ENCODE measurements at regions not wholly inside any gene's neighbourhood (a gene's known extent, or its start where the extent isn't known, plus 50 kb on each side); places are given as distances from the start of the nearest gene placed in this dataset.

DNA sequence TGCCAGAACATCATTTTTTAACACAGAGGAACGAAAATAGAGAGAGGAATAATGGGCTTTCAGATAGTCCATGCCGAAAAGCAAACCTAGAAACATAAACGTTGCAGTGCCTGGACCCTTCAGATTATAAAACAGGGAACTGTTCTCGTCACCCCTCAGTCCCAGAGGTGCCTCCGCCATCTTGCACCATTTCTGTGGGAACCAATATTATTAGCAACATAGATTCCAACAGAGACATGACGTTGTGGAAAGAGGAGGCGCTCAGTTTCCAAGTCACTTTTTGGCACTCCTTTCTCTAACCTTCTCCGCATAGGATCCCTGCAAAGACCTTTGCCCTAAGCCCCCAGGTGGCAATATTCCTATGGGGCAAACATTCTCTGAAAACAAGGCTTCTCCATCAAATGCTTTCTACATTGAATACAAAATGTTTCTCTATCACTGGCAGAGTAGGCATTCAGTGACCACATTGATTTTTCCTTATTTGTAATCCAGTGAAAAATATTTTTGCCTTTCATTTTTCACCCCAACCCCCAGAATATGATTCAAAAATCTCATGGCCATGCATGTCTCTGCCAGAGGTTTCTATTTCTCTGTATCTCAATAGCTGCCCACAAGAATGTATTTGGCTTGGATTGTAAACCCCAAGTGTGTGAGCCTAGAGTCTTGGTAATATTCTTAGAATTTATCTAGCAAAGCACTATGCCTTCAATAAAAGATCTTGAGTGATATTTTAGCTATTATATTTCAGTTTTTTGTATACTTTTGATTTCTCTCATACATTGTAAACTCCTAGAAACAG, 500.8 kb upstream of the WWC1 start:
- no peak for DNase-seq (ENCODE audit: low spot score)

DNA sequence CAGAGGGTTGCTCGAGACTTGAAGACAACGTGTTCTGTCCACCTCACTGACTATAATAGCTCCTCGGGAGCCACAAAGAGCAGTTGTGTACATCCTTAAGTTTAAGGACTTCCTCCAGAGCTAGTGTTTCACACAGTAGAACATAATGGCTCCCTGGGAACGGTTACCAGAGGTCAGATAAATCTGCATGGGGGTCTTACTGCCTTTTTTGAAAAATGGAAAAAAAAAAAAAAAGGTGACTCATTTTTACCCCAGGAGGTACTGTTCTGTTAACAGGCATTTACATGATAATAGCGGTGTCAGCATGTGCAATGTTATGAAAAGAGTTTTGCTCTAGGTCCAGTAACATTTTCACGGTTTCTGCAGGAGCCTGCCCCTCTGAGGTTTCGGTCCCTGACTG, 498.9 kb upstream of the WWC1 start:
- no peak for DNase-seq (ENCODE audit: low spot score)

GRCh38 chr5:167793700-167794099, 497.7 kb upstream of the WWC1 start:
- DNase-seq (ENCODE audit: low spot score): no peak

- DNase-seq (ENCODE audit: low spot score): no peak
Measured at GRCh38 chr5:167794121-167794520, 497.3 kb upstream of the WWC1 start.

GRCh38 chr5:167796672-167797071, 494.8 kb upstream of the WWC1 start:
- DNase-seq (ENCODE audit: low spot score): no peak

- DNase-seq (ENCODE audit: low spot score): no peak
Measured at GRCh38 chr5:167797933-167798332, 493.5 kb upstream of the WWC1 start.

GRCh38 chr5:167798448-167798847, 493.0 kb upstream of the WWC1 start:
- DNase-seq (ENCODE audit: low spot score): no peak

- DNase-seq (ENCODE audit: low spot score): no peak
Measured at GRCh38 chr5:167800427-167800826, 491.0 kb upstream of the WWC1 start.

DNA sequence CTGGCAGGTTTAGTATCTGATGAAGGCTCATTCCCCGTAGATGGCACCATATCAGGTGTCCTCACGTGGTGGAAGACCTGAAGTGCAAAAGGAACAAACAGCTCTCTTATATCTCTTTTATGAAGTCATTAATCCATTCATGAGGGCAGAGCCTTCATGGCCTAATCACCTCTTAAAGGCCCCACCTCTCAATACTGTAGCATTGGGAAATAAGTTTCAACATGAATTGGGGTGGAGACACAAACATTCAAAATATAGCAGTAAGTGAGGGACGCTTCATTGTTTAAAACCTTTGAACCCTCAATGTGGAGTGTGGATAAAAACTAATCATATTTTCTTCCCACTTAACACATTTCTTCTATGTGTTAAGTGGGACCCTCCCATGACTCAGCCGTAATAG, 489.4 kb upstream of the WWC1 start:
- no peak for DNase-seq (ENCODE audit: low spot score)

DNA sequence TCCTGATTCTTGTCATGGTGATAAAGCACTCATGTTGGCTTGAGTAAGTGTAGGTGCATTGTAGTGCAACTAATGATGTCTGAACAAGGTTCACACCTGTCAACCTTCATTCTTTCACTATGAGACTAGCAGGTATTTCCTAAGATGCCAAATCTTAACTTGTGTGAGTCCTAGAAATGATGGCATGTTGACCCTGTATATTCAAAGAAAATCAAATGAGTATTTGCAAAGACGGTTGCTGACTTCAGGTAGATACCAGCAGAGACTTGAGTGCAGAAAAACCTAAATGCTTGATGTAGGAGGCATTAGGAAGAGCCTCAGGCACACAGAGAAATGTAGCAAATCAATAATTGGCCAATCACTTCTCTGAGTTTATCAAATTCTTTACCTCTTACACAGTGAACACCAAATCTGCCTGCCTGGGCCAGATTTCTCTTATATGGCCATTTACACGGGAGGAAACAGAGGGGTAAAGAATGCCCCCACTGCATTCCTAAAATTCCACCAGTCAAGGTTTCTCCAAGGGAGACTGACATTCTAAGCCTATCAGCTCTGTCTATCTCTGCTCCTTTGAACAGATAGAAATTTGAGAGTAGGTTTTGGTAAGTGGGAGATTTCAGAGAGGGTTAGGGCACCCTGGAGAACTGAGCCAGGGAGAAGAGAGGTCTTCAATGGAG, 488.6 kb upstream of the WWC1 start:
- DNase-seq (ENCODE audit: low spot score): no peak

- no peak for DNase-seq (ENCODE audit: low spot score)
Measured at GRCh38 chr5:167804512-167805220, 486.8 kb upstream of the WWC1 start.

DNA sequence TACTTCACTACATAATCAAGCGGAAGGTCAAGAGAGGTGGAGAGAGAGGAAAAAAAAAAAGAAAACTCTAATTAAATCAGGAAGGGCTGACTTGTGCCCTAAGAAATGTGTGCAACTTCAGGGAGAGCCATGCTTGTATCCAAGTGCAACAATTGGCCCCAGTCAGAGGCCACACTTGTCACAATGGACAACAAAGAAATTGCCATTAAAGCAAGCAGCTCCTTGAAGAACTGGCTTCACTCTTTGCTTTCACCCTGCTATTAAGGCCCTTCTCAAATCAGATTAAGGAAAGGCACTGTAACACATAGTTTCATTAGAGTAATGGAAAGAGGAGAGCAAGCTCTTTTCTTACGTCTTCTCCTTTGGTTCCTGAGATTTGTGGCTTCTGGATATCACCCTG, 480.9 kb upstream of the WWC1 start:
- DNase-seq (ENCODE audit: low spot score): no peak

GRCh38 chr5:167812871-167813270, 478.6 kb upstream of the WWC1 start:
- DNase-seq (ENCODE audit: low spot score): no peak

- no peak for DNase-seq (ENCODE audit: low spot score)
Measured at GRCh38 chr5:167813389-167813788, 478.1 kb upstream of the WWC1 start.

- DNase-seq (ENCODE audit: low spot score): no peak
Measured at GRCh38 chr5:167814040-167814439, 477.4 kb upstream of the WWC1 start.

- DNase-seq (ENCODE audit: low spot score): no peak
Measured at GRCh38 chr5:167814828-167815227, 476.6 kb upstream of the WWC1 start.

DNA sequence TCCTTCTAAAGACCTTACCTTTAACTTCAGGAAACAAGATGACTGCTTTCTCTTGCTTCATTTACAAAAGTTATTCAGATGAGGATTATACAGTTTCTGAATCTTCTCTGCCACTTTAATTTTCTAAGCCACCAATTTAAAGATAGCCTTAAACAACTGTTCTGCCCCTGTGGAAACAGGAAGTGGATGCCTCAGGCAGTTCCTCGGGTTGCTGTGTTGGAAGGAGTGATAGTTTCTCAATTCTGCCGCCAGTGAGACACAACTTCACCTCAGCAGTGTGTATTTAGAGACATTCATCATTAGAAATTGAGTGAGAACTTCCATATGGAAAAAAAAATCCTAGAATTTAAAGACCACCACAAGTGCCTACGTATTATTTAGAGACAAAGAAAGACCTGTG, 475.1 kb upstream of the WWC1 start:
- no peak for DNase-seq (ENCODE audit: low spot score)

- no peak for DNase-seq (ENCODE audit: low spot score)
Measured at GRCh38 chr5:167816864-167817263, 474.6 kb upstream of the WWC1 start.

DNA sequence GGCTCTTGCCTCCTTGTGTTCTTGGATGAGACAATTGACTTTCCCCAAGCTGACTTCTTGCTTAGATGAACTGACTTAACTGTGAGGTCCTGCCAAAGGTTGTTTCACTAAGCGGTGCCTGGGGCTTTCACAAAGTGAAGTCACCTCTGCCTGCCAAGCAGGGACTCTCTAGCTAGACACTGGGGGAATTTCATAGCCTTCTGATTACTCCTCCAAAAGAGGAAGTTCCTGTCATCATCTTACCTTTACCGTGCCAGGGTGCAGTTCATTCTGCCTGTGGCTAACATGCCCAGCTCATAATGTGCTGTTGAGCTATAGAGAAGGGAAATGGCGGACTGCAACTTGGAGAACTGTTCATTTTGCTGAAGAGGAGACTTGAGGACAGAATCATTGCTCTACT, 472.0 kb upstream of the WWC1 start:
- no peak for DNase-seq (ENCODE audit: low spot score)

DNA sequence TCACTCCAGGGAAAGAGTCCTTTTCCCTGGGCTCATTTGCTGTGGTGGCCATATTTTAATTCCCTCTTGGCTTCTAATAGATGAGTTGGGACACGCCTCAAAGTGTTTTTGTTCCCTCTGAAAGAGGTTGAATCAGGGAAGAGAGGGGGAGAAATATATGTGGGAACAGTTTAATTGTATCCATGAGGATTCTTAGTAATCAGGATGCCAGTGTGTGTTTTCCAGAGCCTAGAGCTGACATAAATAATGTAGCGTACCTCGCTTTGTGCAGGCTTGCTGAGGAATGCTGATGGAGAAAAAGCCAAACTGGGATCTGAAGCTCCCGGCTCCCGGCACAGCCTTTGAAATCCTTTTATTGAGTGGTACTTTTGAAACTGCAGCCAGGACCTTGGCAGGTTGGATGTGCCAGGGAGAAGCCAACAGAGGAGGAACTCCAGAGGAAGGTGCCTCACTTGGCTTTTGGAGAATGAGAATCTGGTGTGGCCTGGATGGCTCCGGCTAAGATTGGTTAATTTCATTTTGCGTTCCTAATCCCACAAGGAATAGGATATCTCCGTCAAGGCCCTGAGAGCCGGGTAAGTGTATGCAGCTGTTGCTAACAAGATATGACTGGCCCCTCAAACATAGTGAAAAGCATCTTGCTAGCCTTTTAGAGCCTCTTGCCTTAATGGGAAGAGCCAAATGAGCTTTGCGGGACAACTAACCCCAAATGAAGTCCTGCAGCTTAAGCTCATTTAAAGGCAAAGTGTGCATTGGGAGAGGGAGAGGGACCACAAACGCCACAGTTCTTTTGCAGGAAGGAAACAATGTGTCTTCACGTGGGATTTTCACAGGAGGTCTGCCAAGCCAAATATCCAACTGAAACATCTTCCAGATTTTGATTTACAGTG, 471.1 kb upstream of the WWC1 start:
- DNase-seq (ENCODE audit: low spot score): no peak

GRCh38 chr5:167821151-167821550, 470.3 kb upstream of the WWC1 start:
- no peak for DNase-seq (ENCODE audit: low spot score)

GRCh38 chr5:167821669-167822068, 469.8 kb upstream of the WWC1 start:
- DNase-seq (ENCODE audit: low spot score): no peak

Measured in CD4-positive, alpha-beta T cell treated with Interleukin-2 at 100 ng/mL for 4 hours (primary cell).